Mesenteric fat pad (tissue), 1 donor: ENCODE measurements at regions not wholly inside any gene's neighbourhood (a gene's known extent, or its start where the extent isn't known, plus 50 kb on each side); places are given as distances from the start of the nearest gene placed in this dataset.

ENCODE experiments used
- DNase-seq: peaks from one replicate; pipeline ENCODE4 v3.0.0-alpha.2; 2020; ENCODE audit warnings: low spot score
- donor health status: DM: yes; HTN: yes; CAD: no.

- DNase-seq: no peak
These were observed 287.0 kb downstream of the TLE3 start for GRCh38 chr15:69810431-69811354.

DNA sequence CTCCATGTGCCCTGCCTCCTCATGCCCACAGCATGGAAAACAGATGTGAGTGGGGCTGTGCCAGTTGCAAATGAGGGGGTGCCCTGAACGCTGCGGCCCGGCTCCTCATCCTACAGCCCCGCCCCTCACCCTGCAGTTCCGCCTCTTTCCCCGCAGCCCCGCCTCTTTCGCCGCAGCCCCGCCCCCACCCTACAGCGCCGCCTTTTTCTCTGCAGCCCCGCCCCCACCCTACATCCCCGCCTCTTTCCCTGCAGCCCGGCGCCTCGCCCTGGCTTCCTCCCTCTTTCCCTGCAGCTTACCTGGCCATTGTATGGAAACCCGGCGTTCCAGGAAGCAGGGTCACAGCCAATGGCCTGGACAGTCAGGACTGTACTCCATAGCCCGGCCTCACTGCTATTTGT lies 284.9 kb downstream of the TLE3 start:
- DNase-seq: no peak

- no peak for DNase-seq
These were observed 283.8 kb downstream of the TLE3 start for GRCh38 chr15:69813881-69814280.

- no peak for DNase-seq
These were observed 282.8 kb downstream of the TLE3 start for GRCh38 chr15:69814932-69815331.

DNA sequence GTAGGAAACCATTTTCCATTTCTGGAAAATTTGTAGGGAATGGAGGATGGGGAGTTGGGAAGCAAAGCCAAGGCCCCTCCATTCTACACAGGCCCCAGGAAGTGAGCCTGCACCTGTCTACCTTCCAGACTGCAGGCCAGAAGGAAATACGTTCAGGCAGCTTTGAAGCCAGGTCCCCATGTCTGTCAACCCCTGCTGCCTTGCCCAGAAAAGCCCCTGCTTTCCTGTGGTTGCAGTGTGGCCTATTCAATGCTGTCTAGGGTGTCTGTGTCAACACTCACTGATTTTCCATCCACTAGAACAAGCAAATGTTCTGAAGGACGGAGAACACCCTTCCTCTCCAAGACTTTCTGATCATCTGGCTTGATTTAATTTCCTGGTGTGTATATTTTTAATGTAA lies 281.9 kb downstream of the TLE3 start:
- DNase-seq: no peak

DNA sequence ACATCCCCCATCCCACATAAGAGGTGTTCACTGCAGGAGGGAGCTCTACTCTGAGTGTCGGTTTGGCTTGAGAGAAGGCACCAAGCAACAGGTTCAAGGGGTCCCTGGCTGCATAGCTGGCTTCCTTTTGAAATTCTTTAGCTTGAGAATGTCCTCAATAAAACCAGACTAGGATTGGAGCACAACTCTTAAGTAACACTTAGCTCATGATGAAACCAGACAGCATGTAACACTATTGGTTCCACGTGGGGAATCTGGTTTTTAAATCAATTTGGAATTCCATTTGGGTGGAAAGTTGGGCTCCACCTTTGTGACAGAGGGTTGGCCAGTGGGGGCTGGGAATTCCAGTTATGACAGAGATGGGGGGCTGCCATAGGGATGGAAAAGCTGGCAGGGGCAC lies 281.2 kb downstream of the TLE3 start:
- DNase-seq: no peak

- DNase-seq: no peak
These were observed 279.2 kb downstream of the TLE3 start for GRCh38 chr15:69818529-69818928.

DNA sequence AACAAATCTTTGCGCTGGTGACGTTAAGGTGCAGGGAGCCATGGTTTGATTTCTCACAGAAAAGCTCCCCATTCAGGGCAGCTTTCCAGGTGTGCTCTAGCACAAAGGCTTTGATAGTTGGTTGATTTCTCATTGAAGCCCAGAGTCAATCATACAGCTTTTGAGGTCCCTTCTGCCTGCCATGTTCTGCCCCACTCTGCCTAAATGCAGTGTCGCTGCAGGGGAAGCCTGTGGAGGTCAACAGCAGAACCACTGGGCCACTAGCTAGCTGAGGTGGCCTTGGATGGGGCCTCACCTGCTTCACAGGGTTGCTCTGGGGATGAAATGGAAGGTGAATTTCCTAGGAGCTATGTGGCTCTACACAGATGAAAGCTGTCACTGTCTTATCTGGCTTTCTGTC lies 278.3 kb downstream of the TLE3 start:
- no peak for DNase-seq

DNA sequence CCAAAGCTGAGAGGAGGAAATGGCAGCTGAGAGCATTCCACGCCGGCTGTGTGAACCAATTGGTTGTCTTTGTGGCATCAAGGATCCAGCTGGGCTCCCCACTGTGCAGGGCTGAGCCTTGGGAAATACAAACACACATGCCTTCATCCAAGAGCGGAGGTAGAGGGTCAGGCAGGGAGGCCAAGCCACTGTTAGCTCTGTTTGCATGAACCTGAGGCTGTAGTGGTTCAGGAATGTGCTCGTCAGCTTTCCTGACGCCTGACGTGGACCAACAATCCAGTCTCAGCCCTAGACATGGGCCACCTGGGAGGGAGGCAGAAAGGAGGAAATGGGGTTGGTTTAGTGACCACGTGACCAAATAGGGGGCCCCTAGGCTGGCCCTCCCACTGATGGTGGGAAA lies 276.9 kb downstream of the TLE3 start:
- no peak for DNase-seq

DNA sequence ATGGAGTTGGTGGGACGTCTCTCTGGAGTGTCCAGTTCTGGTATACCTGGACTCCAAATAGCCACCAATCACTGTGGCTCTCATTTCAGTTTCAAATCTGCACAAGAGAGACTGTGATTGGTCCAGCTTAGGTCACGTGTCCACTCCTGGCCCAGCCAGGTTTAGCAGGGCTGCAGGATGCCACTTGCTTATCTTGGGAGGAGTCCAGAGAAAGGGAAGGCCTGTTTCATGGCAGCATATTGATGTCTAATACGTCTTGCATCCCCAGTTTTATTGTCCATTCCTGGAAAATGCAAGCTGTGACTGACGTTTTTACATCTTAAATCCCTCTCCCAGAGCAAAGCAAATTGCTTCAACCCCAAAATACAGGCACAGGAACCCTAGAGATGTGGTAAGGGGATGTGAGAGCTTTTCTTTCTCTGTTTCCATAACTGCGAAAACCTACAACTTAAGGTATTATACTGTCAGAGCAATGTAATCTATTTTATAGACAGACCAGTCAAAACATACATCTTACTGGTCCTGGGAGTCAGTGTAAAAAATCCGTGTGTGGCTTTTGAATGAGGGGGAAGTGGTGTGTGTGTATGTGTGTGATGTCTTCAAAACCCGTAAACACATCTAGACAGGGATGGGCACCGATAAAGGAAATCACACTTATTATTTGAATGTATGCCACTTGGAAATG lies 274.4 kb downstream of the TLE3 start:
- no peak for DNase-seq

- no peak for DNase-seq
These were observed 273.4 kb downstream of the TLE3 start for GRCh38 chr15:69824075-69824876.

- no peak for DNase-seq
These were observed 272.8 kb downstream of the TLE3 start for GRCh38 chr15:69824877-69825406.

GRCh38 chr15:69825941-69826818 lies 271.5 kb downstream of the TLE3 start:
- no peak for DNase-seq

- no peak for DNase-seq
These were observed 270.9 kb downstream of the TLE3 start for GRCh38 chr15:69826819-69827175.

DNA sequence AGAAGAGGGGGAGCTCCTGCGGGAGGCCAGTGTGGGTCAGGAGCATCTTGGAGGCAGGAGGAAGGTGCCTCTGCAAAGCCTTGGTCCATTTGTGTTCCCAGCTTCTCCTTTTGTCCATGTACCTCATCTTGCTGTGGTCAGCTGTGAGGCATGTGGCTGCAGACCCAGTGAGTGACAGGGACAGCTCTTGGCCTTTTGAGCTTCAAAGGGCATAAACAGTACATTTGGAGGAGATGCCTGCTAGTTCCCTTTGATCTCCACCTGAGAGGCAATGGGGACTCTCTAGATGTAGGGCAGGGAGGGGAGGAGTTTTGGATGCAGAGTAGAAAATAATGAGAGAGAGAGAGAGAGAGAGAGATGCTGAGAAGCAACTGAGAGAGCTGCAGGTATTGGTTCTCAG lies 270.0 kb downstream of the TLE3 start:
- no peak for DNase-seq

GRCh38 chr15:69828181-69828828 lies 269.4 kb downstream of the TLE3 start:
- no peak for DNase-seq

DNA sequence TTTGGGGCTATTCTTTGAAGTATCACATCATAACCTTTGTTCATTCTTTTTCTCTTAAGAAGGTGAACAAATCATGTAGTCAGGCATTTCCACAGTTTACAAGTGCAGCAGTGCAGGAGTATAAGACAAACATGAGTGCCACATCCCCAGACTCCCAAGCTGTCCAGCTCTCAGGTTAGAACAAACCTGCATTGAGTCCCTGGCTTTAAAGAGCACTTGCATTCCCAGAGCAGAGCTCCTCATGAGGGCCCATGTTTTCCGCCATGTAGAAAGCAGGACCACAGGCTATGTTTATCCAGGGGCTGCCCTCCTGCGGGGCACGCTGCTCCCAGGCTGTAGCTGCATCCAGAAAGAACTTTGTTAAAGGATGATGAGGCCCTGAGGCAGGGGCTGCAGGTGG lies 267.7 kb downstream of the TLE3 start:
- no peak for DNase-seq

GRCh38 chr15:69830430-69830829 lies 267.3 kb downstream of the TLE3 start:
- DNase-seq: no peak

- no peak for DNase-seq
These were observed 266.8 kb downstream of the TLE3 start for GRCh38 chr15:69830876-69831275.

DNA sequence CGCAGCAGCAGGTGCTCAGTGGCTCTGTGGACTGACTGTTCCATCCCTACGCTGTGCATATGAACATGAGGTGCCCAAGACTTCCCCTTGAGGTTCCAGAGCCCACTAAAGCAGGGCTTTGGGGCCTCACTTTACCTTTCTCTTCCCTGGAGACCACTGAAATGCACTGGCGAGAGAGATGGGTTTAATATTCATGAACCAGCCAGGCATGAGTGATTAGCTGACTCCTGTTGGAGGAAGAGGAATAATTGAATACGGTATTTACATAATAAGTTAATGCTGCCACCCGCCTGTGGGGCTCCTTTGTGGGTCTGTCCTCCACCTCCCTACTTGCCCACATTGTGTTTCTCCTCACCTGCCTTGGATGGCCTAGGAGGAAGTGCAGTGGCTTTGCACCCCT lies 263.4 kb downstream of the TLE3 start:
- no peak for DNase-seq
